ENCODE measurements at regions not wholly inside any gene's neighbourhood (a gene's known extent, or its start where the extent isn't known, plus 50 kb on each side); places are given as distances from the start of the nearest gene placed in this dataset.

DNA sequence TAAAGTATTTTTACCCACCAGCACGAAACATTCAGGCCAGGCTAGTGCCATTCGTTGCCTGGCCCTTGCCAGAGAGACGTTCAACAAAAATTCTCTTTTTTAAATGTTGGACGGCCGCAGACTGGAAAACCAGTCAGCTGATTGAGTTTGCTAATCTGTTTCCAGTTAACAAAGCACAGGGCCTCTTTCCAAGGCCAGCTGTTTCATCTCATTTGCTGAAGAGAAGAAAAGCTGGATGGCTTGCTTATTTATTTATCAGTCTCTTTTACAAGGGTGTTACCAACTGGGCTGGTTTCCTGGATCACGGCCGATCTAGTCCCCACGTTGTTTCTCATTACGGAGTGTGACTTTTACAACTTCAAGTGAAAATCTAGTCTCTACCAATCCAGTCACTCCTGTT lies 418.7 kb upstream of the DYNLRB2 start:
- Mint-ChIP-seq H3K27ac (no peak overlapping the region), H3K9me3 (no peaks in the 10 kb centered on the region), H3K4me1 (ENCODE audit: low read depth) (no peaks in the 10 kb centered on the region), H3K36me3 (ENCODE audit: low read depth) (no peaks in the 10 kb centered on the region), H3K27me3 (peaks cover 16% of the 10 kb centered on the region), H3K4me3 (no peak overlapping the region)
- ATAC-seq (ENCODE audit: poor library complexity) (no peak), DNase-seq (no peak)
- POLR2A ChIA-PET = no interaction called here
- intact Hi-C loops (cut with DNase I, micrococcal nuclease) = no loop called here
- Histone ChIP-seq H3K27me3 (ENCODE audit: control insufficient read depth in 1 of 2, insufficient read depth in 2 of 2, low read length in 2 of 2) (peaks cover 0 to 2% of the 10 kb centered on the region in 2 experiments), H3K4me3 (ENCODE audit: low read length) (no peak overlapping the region), H3K4me1 (ENCODE audit: insufficient read depth, low read length) (no peaks in the 10 kb centered on the region), H3K27ac (ENCODE audit: low read depth in 1 of 2, low read length in 2 of 2) (no peak overlapping the region), H3K9me3 (ENCODE audit: control insufficient read depth in 1 of 2, insufficient read depth in 1 of 2, low read length in 2 of 2) (no peaks in the 10 kb centered on the region), H3K36me3 (ENCODE audit: insufficient read depth, low read length) (no peaks in the 10 kb centered on the region)
- TF ChIP-seq, protein P1, sequence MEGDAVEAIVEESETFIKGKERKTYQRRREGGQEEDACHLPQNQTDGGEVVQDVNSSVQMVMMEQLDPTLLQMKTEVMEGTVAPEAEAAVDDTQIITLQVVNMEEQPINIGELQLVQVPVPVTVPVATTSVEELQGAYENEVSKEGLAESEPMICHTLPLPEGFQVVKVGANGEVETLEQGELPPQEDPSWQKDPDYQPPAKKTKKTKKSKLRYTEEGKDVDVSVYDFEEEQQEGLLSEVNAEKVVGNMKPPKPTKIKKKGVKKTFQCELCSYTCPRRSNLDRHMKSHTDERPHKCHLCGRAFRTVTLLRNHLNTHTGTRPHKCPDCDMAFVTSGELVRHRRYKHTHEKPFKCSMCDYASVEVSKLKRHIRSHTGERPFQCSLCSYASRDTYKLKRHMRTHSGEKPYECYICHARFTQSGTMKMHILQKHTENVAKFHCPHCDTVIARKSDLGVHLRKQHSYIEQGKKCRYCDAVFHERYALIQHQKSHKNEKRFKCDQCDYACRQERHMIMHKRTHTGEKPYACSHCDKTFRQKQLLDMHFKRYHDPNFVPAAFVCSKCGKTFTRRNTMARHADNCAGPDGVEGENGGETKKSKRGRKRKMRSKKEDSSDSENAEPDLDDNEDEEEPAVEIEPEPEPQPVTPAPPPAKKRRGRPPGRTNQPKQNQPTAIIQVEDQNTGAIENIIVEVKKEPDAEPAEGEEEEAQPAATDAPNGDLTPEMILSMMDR (IDR thresholded peaks at IDR 0.05) = no peak
- CTCF ChIA-PET = no interaction called here

DNA sequence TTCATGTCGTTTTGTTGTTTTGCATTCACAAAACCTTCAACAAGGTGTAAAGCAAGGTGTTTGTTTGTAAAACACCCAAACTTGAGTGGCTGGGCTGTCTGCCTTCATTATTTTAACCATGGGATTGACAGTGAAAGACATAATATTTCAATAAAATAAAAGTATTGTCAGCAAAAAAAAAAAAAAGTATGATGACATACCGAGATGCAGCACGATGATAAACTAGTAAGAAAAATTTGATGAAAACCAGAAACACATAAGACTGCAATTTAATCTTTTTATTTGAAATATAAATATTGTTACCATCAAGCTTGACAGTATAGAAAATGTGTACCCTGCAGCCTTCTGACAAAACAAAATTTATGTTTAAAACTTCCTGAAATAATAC lies 419.3 kb upstream of the DYNLRB2 start:
- TF ChIP-seq, protein P1 (IDR thresholded peaks at IDR 0.05) = no peak
- Histone ChIP-seq H3K4me3 (ENCODE audit: low read length) (no peak overlapping the region), H3K27ac (ENCODE audit: low read depth in 1 of 2, low read length in 2 of 2) (no peak overlapping the region), H3K36me3 (ENCODE audit: insufficient read depth, low read length) (no peaks in the 10 kb centered on the region), H3K27me3 (ENCODE audit: control insufficient read depth in 1 of 2, insufficient read depth in 2 of 2, low read length in 2 of 2) (peaks cover 0 to 2% of the 10 kb centered on the region in 2 experiments), H3K4me1 (ENCODE audit: insufficient read depth, low read length) (no peaks in the 10 kb centered on the region), H3K9me3 (ENCODE audit: control insufficient read depth in 1 of 2, insufficient read depth in 1 of 2, low read length in 2 of 2) (no peaks in the 10 kb centered on the region)
- no peak overlapping the region for H3K27ac Mint-ChIP-seq
- ChIA-PET POLR2A (no interaction called here), CTCF (no interaction called here)
- H3K27me3 Mint-ChIP-seq = peaks cover 16% of the 10 kb centered on the region
- no peaks in the 10 kb centered on the region for H3K9me3 Mint-ChIP-seq
- DNase-seq (no peak), ATAC-seq (ENCODE audit: poor library complexity) (no peak)
- H3K36me3 Mint-ChIP-seq (ENCODE audit: low read depth) = no peaks in the 10 kb centered on the region
- H3K4me1 Mint-ChIP-seq (ENCODE audit: low read depth) = no peaks in the 10 kb centered on the region
- no peak overlapping the region for H3K4me3 Mint-ChIP-seq
- intact Hi-C loops (cut with DNase I, micrococcal nuclease) = no loop called here

DNA sequence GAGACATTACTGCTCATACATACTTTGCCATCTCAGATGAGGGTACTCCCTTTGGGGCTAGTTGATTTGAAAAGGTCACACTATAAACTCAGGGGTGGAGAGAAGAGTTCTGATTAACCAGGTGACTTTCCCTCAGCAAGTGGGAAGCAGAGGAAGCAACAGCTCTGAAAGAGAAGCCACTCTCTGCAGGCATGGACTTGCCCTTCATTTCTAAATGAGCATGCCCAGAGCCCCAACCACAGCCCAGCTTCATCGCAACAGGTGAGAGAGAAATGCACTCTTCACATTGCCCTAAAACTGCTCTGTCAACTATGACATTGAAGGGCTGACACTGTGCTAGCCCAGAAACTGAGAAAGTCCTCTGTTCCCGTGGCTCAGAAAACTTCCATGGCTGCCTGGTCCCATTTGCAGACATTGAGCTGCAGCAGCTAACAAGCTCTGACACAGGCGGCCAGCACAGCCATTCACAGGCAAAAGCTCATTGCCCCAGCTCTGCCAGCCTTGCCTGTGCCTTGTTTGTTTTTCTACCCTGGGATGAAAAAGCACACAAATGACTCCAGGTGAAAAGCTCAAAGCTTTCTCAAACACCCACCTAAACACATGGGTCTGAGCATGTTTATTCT lies 419.8 kb upstream of the DYNLRB2 start:
- no peaks in the 10 kb centered on the region for H3K36me3 Mint-ChIP-seq (ENCODE audit: low read depth)
- peaks cover 16% of the 10 kb centered on the region for H3K27me3 Mint-ChIP-seq
- no peak overlapping the region for H3K4me3 ChIP-seq (ENCODE audit: low read length)
- peaks cover 0 to 2% of the 10 kb centered on the region in 2 experiments for H3K27me3 ChIP-seq (ENCODE audit: control insufficient read depth in 1 of 2, insufficient read depth in 2 of 2, low read length in 2 of 2)
- H3K9me3 ChIP-seq (ENCODE audit: control insufficient read depth in 1 of 2, insufficient read depth in 1 of 2, low read length in 2 of 2) = no peaks in the 10 kb centered on the region
- H3K4me3 Mint-ChIP-seq = no peak overlapping the region
- no peaks in the 10 kb centered on the region for H3K4me1 ChIP-seq (ENCODE audit: insufficient read depth, low read length)
- ATAC-seq (ENCODE audit: poor library complexity) (no peak), DNase-seq (no peak)
- no peaks in the 10 kb centered on the region for H3K9me3 Mint-ChIP-seq
- intact Hi-C loops (cut with DNase I, micrococcal nuclease) = no loop called here
- TF ChIP-seq, protein P1 (IDR thresholded peaks at IDR 0.05) = no peak
- ChIA-PET CTCF (no interaction called here), POLR2A (no interaction called here)
- no peaks in the 10 kb centered on the region for H3K4me1 Mint-ChIP-seq (ENCODE audit: low read depth)
- H3K27ac Mint-ChIP-seq = no peak overlapping the region
- H3K27ac ChIP-seq (ENCODE audit: low read depth in 1 of 2, low read length in 2 of 2) = no peak overlapping the region
- no peaks in the 10 kb centered on the region for H3K36me3 ChIP-seq (ENCODE audit: insufficient read depth, low read length)

All from CD4-positive, alpha-beta T cell (primary cell).